Tibial nerve (tissue), 4 donors: ENCODE measurements at regions not wholly inside any gene's neighbourhood (a gene's known extent, or its start where the extent isn't known, plus 50 kb on each side); places are given as distances from the start of the nearest gene placed in this dataset.
"Not testable (repeated sequence)": the region's sequence is repeated elsewhere in the genome, so short reads cannot be mapped to it uniquely, and the experiment has no call there.

Source experiments
- DNase-seq, 2 donors: peaks; one replicate each; pipeline ENCODE4 v3.0.0-alpha.2; 2019; ENCODE audit warnings: low spot score in 2 of 2
- H3K27ac ChIP-seq, 4 donors: fragments of 200-600 bp; sonication (generic) in 3 of 4; one replicate each; pipeline ENCODE4 v1.5.1; 2017 to 2019; ENCODE audit warnings: mild to moderate bottlenecking in 1 of 4
- H3K27me3 ChIP-seq, 2 donors: fragments of 200-600 bp; sonication (generic) in 1 of 2; one replicate each; pipeline versions ENCODE4 v1.5.1 to v1.6.0; 2017 to 2019
- H3K36me3 ChIP-seq, 3 donors: fragments of 200-600 bp; sonication (generic); one replicate each; pipeline ENCODE4 v1.5.1; 2018 to 2019
- H3K4me1 ChIP-seq, 4 donors: fragments of 200-600 bp; sonication (generic) in 3 of 4; one replicate each; pipeline ENCODE4 v1.5.1; 2017 to 2019
- H3K4me3 ChIP-seq, 4 donors: fragments of 200-600 bp; sonication (generic) in 3 of 4; one replicate each; pipeline ENCODE4 v1.5.1; 2017 to 2019; ENCODE audit warnings: mild to moderate bottlenecking in 1 of 4, moderate library complexity in 1 of 4
- H3K9me3 ChIP-seq, 4 donors: fragments of 200-600 bp; sonication (generic) in 3 of 4; one replicate each; pipeline ENCODE4 v1.5.1; 2017 to 2019
- EP300 ChIP-seq, 2 donors: sonication (generic); formaldehyde crosslinking; IDR thresholded peaks; one replicate each; pipeline ENCODE4 v1.6.1; 2017; ENCODE audit warnings: antibody characterized with exemption in 2 of 2, mild to moderate bottlenecking in 1 of 2
- POLR2A ChIP-seq, 2 donors: fragments of 450-650 bp; IDR thresholded peaks; one replicate each; pipeline ENCODE4 v1.6.1; 2017; ENCODE audit warnings: antibody characterized with exemption in 2 of 2, mild to moderate bottlenecking in 2 of 2, moderate library complexity in 2 of 2
- WGBS, 2 donors: methylation state at CpG; one replicate each; pipeline ENCODE4 v1.1.5; 2018; 5-methylcytosine and 5-hydroxymethylcytosine counted together

DNA sequence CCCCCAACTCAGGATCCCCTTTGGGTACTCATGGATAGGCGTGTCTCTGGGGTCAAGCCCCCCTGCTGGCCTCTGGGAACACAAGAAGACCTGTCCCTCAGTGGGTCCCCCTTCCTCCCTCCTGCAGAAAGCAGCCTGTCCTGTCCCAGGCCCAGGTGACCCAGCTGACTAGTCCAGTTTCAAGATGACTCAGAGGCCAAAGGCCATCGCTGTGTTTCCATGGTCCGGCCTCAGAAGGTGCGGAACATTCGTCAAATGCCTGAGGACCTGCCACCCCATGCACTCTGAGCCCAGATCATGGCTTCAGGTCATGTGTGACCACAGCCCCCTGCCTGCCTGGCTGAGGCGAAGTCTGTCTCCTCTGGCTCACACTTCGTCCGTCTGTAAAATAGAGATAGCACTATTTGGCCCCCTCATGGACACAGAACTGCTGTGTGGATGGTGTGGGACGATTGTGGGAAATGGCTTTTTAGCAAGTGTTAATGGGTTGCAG lies 71.4 kb upstream of the SPDYE9 start:
- H3K9me3 ChIP-seq, H3K4me1 ChIP-seq, H3K36me3 ChIP-seq, H3K27me3 ChIP-seq, H3K27ac ChIP-seq, DNase-seq, H3K4me3 ChIP-seq: not testable (repeated sequence)
- WGBS, 2 donors, result no CpG with 5 or more reads among the region's 9 CpGs

DNA sequence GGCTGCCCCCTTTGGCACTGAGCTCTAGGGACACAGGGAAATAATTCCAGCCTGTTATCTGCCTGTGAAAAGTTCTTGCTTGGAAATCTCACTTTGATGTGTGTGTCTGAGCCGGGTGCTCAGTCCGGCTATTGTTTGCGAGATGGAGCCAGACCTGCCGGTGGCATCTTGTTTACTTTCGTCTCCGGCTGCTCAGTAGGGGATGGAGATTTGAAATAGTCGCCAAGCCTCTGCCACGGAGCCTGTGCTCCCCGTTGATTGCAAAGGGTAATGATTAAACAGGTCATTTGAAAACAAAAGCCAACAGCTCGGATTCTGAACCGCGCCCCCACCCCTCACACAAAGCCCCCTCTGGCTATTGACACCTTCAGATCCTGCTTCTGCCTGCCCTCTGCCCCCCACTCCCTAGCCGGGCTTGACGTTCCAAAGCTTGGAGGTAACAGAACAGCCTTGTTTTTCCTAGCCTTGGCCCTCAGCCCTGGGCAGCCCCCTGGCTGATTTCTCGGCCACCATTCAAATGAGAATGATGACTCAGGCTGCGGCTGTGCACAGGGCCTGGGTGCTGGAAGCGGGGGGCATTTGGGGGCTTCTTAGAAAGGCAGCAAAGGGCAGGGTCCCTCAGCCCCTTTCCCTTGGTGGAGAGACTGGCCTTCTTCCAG lies 70.8 kb upstream of the SPDYE9 start:
- H3K4me3 ChIP-seq, H3K27me3 ChIP-seq, DNase-seq, H3K27ac ChIP-seq, H3K9me3 ChIP-seq, H3K4me1 ChIP-seq, H3K36me3 ChIP-seq: not testable (repeated sequence)
- WGBS, 2 donors, result 10 to 30% methylated on average over 9 of the region's 17 CpGs

- H3K27ac ChIP-seq, H3K27me3 ChIP-seq, H3K9me3 ChIP-seq, H3K4me1 ChIP-seq, H3K36me3 ChIP-seq: not testable (repeated sequence)
- H3K4me3 ChIP-seq, result peak overlapping the region; percentile 31 to 53 (median 36)
- TF ChIP-seq POLR2A (IDR thresholded peaks at IDR 0.05) (peak in 1 of 2 donors; percentile 33), EP300 (IDR thresholded peaks at IDR 0.05) (peak in 1 of 2 donors; percentile 28)
- DNase-seq, result peak; percentile 51 to 54
- WGBS, 2 donors, result 2% methylated on average over 9 of the region's 48 CpGs; no CpG with 5 or more reads in 1 of the 2 donors
Observed at GRCh38 chr7:73154586-73155038, 68.8 kb upstream of the SPDYE9 start.

DNA sequence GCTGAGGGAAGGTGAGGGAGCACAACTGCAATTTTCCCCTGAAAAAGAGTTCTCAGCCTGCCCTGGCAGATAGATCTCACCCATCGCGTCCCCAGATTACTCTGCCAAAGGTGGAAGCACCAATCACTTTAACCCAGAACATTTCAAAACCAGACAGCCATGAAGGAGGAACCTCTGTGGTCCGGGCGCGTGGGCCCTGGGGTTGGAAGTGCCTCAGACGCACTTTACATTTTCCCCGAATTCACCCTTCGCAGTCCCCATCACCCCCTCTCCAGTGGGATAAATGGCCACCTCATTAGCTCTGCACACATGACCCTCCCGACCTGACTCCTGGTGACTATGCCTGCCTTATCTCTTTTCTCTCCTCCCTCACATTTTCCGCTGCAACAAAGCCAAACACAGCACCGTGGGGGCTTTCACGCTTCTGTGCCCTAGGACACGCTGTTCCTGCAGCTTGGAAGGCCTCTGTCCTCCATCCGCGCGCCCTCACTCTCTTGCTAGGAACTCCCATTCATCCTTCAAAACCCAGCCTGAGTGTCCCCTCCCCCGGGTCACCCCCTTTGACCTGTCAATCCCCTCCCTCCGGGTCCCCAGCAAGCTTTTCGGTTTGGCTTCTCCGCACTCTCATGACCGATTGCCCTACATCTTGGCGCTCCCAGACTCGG lies 68.2 kb upstream of the SPDYE9 start:
- 22 to 28% methylated on average over 9 to 12 of the region's 23 CpGs for WGBS, 2 donors
- not testable (repeated sequence) for H3K36me3 ChIP-seq, H3K4me1 ChIP-seq, H3K9me3 ChIP-seq, DNase-seq, H3K27me3 ChIP-seq, H3K27ac ChIP-seq
- peak overlapping the region in 2 of 4 donors; percentile 40 to 53 for H3K4me3 ChIP-seq

DNA sequence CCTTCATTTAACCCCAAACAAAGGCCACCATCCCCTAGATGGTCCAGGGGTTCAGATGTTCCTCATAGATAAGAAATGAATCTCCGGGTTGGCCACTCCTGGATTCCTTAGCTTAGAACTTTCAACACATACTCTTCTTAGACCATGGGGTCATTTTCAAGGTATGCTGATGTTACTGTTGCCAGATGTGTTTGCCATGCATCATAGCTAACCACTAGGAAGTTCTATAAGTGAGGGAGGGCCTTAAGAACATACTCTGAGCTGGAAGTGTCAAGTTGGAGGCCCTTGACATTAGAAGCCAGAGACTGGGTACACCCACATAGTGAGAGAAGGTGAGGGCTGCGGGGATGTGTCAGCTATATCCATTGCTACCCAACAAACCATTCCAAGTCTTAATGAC lies 62.7 kb upstream of the SPDYE9 start:
- not testable (repeated sequence) for H3K27ac ChIP-seq, DNase-seq, H3K4me1 ChIP-seq, H3K9me3 ChIP-seq, H3K27me3 ChIP-seq, H3K4me3 ChIP-seq, H3K36me3 ChIP-seq
- no CpG with 5 or more reads among the region's 2 CpGs for WGBS, 2 donors

GRCh38 chr7:73147681-73148080 lies 61.8 kb upstream of the SPDYE9 start:
- H3K4me3 ChIP-seq, DNase-seq, H3K9me3 ChIP-seq, H3K36me3 ChIP-seq, H3K27ac ChIP-seq, H3K27me3 ChIP-seq, H3K4me1 ChIP-seq: not testable (repeated sequence)
- 97% methylated on average over 5 of the region's 6 CpGs; no CpG with 5 or more reads in 1 of the 2 donors for WGBS, 2 donors

DNA sequence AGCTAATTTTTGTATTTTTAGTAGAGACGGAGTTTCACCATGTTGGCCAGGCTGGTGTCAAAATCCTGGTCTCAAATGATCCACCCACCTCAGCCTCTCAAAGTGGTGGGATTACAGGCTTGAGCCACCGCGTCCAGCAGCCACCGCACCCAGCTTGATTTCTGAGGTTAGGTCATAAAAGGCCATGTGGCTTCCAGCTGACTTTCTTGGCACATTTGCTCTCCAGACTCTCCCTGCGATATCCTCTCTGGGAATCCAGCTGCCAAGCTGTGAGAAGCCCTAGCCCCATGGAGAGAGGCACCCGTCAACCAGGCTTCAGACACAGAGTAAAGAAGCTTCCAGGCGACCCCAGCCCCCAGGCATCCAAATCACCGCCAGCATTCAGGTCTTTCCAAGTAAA lies 58.2 kb upstream of the SPDYE9 start:
- not testable (repeated sequence) for H3K4me3 ChIP-seq, DNase-seq, H3K4me1 ChIP-seq, H3K9me3 ChIP-seq, H3K27ac ChIP-seq, H3K36me3 ChIP-seq, H3K27me3 ChIP-seq
- WGBS, 2 donors, result 78% methylated on average over 5 of the region's 8 CpGs; no CpG with 5 or more reads in 1 of the 2 donors

GRCh38 chr7:73137922-73138321 lies 52.1 kb upstream of the SPDYE9 start:
- not testable (repeated sequence) for H3K9me3 ChIP-seq, H3K4me1 ChIP-seq, DNase-seq, H3K36me3 ChIP-seq, H3K27ac ChIP-seq, H3K27me3 ChIP-seq, H3K4me3 ChIP-seq
- 56 to 67% methylated on average over 1 of the region's 3 CpGs for WGBS, 2 donors
